ENCODE measurements at regions not wholly inside any gene's neighbourhood (a gene's known extent, or its start where the extent isn't known, plus 50 kb on each side); places are given as distances from the start of the nearest gene placed in this dataset.

- TF ChIP-seq CTCF (conservative IDR thresholded peaks at IDR 0.05; ENCODE audit: low read depth, low read length), result no peak
- H3K4me3 ChIP-seq (ENCODE audit: low read depth, low read length), result no peak overlapping the region
- DNase-seq (ENCODE audit: low read depth), result no peak
Measured at GRCh38 chr14:95466506-95466905, 49.9 kb downstream of the SYNE3 start.

GRCh38 chr14:95465936-95466335 is 50.5 kb downstream of the SYNE3 start:
- no peak for TF ChIP-seq CTCF (conservative IDR thresholded peaks at IDR 0.05; ENCODE audit: low read depth, low read length)
- DNase-seq (ENCODE audit: low read depth), result no peak
- no peak overlapping the region for H3K4me3 ChIP-seq (ENCODE audit: low read depth, low read length)

- no peak for DNase-seq (ENCODE audit: low read depth)
- no peak overlapping the region for H3K4me3 ChIP-seq (ENCODE audit: low read depth, low read length)
- no peak for TF ChIP-seq CTCF (conservative IDR thresholded peaks at IDR 0.05; ENCODE audit: low read depth, low read length)
Measured at GRCh38 chr14:95465358-95465757, 51.1 kb downstream of the SYNE3 start.

GRCh38 chr14:95464514-95464913 is 51.9 kb downstream of the SYNE3 start:
- no peak overlapping the region for H3K4me3 ChIP-seq (ENCODE audit: low read depth, low read length)
- no peak for TF ChIP-seq CTCF (conservative IDR thresholded peaks at IDR 0.05; ENCODE audit: low read depth, low read length)
- no peak for DNase-seq (ENCODE audit: low read depth)

GRCh38 chr14:95464103-95464502 is 52.3 kb downstream of the SYNE3 start:
- H3K4me3 ChIP-seq (ENCODE audit: low read depth, low read length), result no peak overlapping the region
- TF ChIP-seq CTCF (conservative IDR thresholded peaks at IDR 0.05; ENCODE audit: low read depth, low read length), result no peak
- DNase-seq (ENCODE audit: low read depth), result no peak

- no peak for TF ChIP-seq CTCF (conservative IDR thresholded peaks at IDR 0.05; ENCODE audit: low read depth, low read length)
- DNase-seq (ENCODE audit: low read depth), result no peak
- H3K4me3 ChIP-seq (ENCODE audit: low read depth, low read length), result no peak overlapping the region
Measured at GRCh38 chr14:95463171-95463901, 53.1 kb downstream of the SYNE3 start.

GRCh38 chr14:95462491-95462890 is 54.0 kb downstream of the SYNE3 start:
- DNase-seq (ENCODE audit: low read depth), result no peak
- TF ChIP-seq CTCF (conservative IDR thresholded peaks at IDR 0.05; ENCODE audit: low read depth, low read length), result no peak

More at GRCh38 chr14:95462491-95462890, 54.0 kb downstream of the SYNE3 start:
- no peak overlapping the region for H3K4me3 ChIP-seq (ENCODE audit: low read depth, low read length)

Measured in epithelial cell of proximal tubule (primary cell).